ENCODE measurements at regions not wholly inside any gene's neighbourhood (a gene's known extent, or its start where the extent isn't known, plus 50 kb on each side); places are given as distances from the start of the nearest gene placed in this dataset.

- TF ChIP-seq CTCF (IDR thresholded peaks at IDR 0.05) = no peak
- no peak for TF ChIP-seq POLR2AphosphoS5 (IDR thresholded peaks at IDR 0.05)
- no peak for TF ChIP-seq EP300 (IDR thresholded peaks at IDR 0.05)
Observed at GRCh38 chr17:36760425-36760824, 159.0 kb downstream of the MRM1 start.
